GM12878 (cell line): ENCODE measurements at regions not wholly inside any gene's neighbourhood (a gene's known extent, or its start where the extent isn't known, plus 50 kb on each side); places are given as distances from the start of the nearest gene placed in this dataset.

Experiments used
- ATAC-seq: fragments of 200-7000 bp; cut with Tn5 transposase; 3 replicates; pipeline ENCODE4 v1.9.1; 2020; ENCODE audit warnings: mild to moderate bottlenecking, moderate library complexity
- BruUV-seq: library from RNA; stranded (reverse); fragments of 400-500 nt; replicated peaks from 2 replicates; lab custom pipeline; 2021; lab: Mats Ljungman, UMichigan
- CTCF ChIA-PET: fragments of 300-600 bp; sonication (Branson Sonifier 250); formaldehyde crosslinking; extraction: SDS; loops from one replicate; lab custom pipeline; 2021; ENCODE audit warnings: inconsistent platforms; lab: Yijun Ruan, JAX
- POLR2A ChIA-PET: fragments of 350-600 bp; formaldehyde crosslinking; extraction: SDS; loops from one replicate; lab custom pipeline; 2021; ENCODE audit warnings: inconsistent platforms; lab: Charles Lee
- RAD21 ChIA-PET: fragments of 300-600 bp; sonication (Branson Sonifier 250); formaldehyde crosslinking; loops from one replicate; lab custom pipeline; 2023; ENCODE audit warnings: antibody characterized with exemption; ENCODE audit not compliant: unreplicated experiment; lab: Charles Lee
- SMC1A ChIA-PET: fragments of 300-600 bp; sonication (Branson Sonifier 250); formaldehyde crosslinking; loops from one replicate; lab custom pipeline; 2023; ENCODE audit not compliant: unreplicated experiment, uncharacterized antibody; lab: Charles Lee
- DNase-seq: peaks from one replicate; pipeline ENCODE4 v3.0.0-alpha.2; 2011; ENCODE audit warnings: low read depth, low spot score
- FAIRE-seq: peaks from 3 replicates; lab custom pipeline; 2011; peaks lifted over from hg19 to GRCh38; lab: Jason Lieb, UNC
- H2AFZ ChIP-seq: 2 replicates; pipeline ENCODE4 v1.6.0; 2011; ENCODE audit warnings: low read depth, low read length, control low read depth; ENCODE audit not compliant: control insufficient read depth
- H3K27ac ChIP-seq: 2 replicates; pipeline ENCODE4 v1.5.1; 2011; ENCODE audit warnings: control low read depth; ENCODE audit not compliant: control insufficient read depth, insufficient read depth
- H3K27me3 ChIP-seq, 2 experiments: replicated peaks in 1 of 2; 2 replicates each; pipeline versions ENCODE4 v1.6.0 to v1.6.1; 2011; ENCODE audit warnings: low read length in 1 of 2; ENCODE audit not compliant: control insufficient read depth in 2 of 2, insufficient read depth in 2 of 2
- H3K36me3 ChIP-seq, 2 experiments: 2 replicates each; pipeline ENCODE4 v1.5.1; 2011; ENCODE audit warnings: low read length in 1 of 2; ENCODE audit not compliant: control insufficient read depth in 2 of 2, insufficient read depth in 2 of 2
- H3K4me1 ChIP-seq: 2 replicates; pipeline ENCODE4 v1.6.1; 2011; ENCODE audit warnings: mild to moderate bottlenecking, low read length, moderate library complexity, mixed read lengths; ENCODE audit not compliant: control insufficient read depth, insufficient read depth
- H3K4me2 ChIP-seq: 2 replicates; pipeline ENCODE4 v1.6.0; 2011; ENCODE audit warnings: control low read depth; ENCODE audit not compliant: control insufficient read depth, insufficient read depth
- H3K4me3 ChIP-seq: fragments of 200-600 bp; sonication (generic); 2 replicates; pipeline ENCODE4 v1.5.1; 2016
- H3K79me2 ChIP-seq: 2 replicates; pipeline ENCODE4 v1.6.0; 2011; ENCODE audit warnings: low read length; ENCODE audit not compliant: control insufficient read depth, insufficient read depth
- H3K9ac ChIP-seq: 2 replicates; pipeline ENCODE4 v1.8.0; 2011; ENCODE audit warnings: low read length, control low read depth, mixed read lengths; ENCODE audit not compliant: control insufficient read depth, insufficient read depth
- H3K9me3 ChIP-seq: replicated peaks from 3 replicates; pipeline ENCODE4 v1.5.1; 2011; ENCODE audit warnings: mild to moderate bottlenecking, low read length; ENCODE audit not compliant: control insufficient read depth, insufficient read depth
- H4K20me1 ChIP-seq: 2 replicates; pipeline ENCODE4 v1.6.0; 2011; ENCODE audit not compliant: control insufficient read depth, insufficient read depth
- EZH2 ChIP-seq: IDR thresholded peaks from 2 replicates; pipeline ENCODE4 v1.6.1; 2012; ENCODE audit warnings: low read depth, mild to moderate bottlenecking, control low read depth, inconsistent platforms, low read length, borderline replicate concordance; ENCODE audit not compliant: control insufficient read depth
- FOS ChIP-seq: IDR thresholded peaks from 3 replicates; pipeline ENCODE4 v1.6.1; 2011; ENCODE audit warnings: borderline replicate concordance; ENCODE audit not compliant: insufficient read length; ENCODE audit errors: extremely low read depth
- FOXM1 ChIP-seq: IDR thresholded peaks from 2 replicates; pipeline ENCODE4 v1.6.1; 2012; ENCODE audit warnings: low read depth, mild to moderate bottlenecking, inconsistent platforms, low read length, moderate library complexity
- TCF7 ChIP-seq: IDR thresholded peaks from 2 replicates; pipeline ENCODE4 v1.6.1; 2014; ENCODE audit warnings: antibody characterized with exemption, borderline replicate concordance
- WGBS: methylation state at CpG from one replicate; pipeline ENCODE4 v1.1.6; 2016; ENCODE audit warnings: low lambda C conversion rate; ENCODE audit not compliant: insufficient replicate concordance, insufficient coverage; ENCODE audit errors: missing lambda C conversion rate; 5-methylcytosine and 5-hydroxymethylcytosine counted together
- in situ Hi-C: fragments of 300-500 bp; cut with MboI; formaldehyde crosslinking; loops from 9 replicates; pipeline ENCODE4 v1.14.3; 2018; ENCODE audit warnings: mixed read lengths
- intact Hi-C: fragments of 100-400 bp; cut with micrococcal nuclease; formaldehyde crosslinking; loops from one replicate; pipeline ENCODE4 v1.14.2; 2022; ENCODE audit not compliant: unreplicated experiment
- TF ChIP-seq, protein P1 (sequence below), 3 experiments: IDR thresholded peaks in 2 of 3; conservative IDR thresholded peaks in 1 of 3; 2 replicates each; pipeline ENCODE4 v1.5.1; 2011; ENCODE audit warnings: low read depth in 3 of 3, low read length in 3 of 3, mild to moderate bottlenecking in 3 of 3, control low read depth in 2 of 3, moderate library complexity in 2 of 3, inconsistent platforms in 1 of 3, mixed read lengths in 1 of 3; ENCODE audit not compliant: control insufficient read depth in 2 of 3, insufficient read depth in 1 of 3; ENCODE audit errors: extremely low read depth in 1 of 3

DNA sequence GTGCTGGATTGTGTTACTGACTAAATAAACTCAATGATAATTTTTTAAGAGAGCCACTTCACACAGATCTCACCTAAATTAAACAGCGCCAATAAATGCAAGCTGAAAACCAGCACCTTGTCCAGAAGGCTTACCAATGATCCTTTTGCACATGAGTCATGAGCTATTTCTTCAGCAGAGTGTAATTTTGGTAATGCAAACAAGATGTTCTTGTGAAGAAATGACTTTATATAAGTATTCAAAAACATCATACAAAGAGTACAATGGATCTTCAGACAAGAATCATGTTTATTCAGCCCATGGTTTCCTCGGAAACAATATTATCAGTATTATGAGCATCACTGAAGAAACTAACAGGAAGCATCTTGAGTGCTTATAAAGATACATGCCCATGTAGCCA is 263.8 kb upstream of the UBE2E2 start (continued):
- TF ChIP-seq, protein P1, sequence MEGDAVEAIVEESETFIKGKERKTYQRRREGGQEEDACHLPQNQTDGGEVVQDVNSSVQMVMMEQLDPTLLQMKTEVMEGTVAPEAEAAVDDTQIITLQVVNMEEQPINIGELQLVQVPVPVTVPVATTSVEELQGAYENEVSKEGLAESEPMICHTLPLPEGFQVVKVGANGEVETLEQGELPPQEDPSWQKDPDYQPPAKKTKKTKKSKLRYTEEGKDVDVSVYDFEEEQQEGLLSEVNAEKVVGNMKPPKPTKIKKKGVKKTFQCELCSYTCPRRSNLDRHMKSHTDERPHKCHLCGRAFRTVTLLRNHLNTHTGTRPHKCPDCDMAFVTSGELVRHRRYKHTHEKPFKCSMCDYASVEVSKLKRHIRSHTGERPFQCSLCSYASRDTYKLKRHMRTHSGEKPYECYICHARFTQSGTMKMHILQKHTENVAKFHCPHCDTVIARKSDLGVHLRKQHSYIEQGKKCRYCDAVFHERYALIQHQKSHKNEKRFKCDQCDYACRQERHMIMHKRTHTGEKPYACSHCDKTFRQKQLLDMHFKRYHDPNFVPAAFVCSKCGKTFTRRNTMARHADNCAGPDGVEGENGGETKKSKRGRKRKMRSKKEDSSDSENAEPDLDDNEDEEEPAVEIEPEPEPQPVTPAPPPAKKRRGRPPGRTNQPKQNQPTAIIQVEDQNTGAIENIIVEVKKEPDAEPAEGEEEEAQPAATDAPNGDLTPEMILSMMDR (IDR thresholded peaks at IDR 0.05 in 2 of 3, conservative IDR thresholded peaks at IDR 0.05 in 1 of 3; ENCODE audit: control insufficient read depth in 2 of 3, extremely low read depth in 1 of 3, insufficient read depth in 1 of 3, low read depth in 3 of 3, low read length in 3 of 3), result no peak

DNA sequence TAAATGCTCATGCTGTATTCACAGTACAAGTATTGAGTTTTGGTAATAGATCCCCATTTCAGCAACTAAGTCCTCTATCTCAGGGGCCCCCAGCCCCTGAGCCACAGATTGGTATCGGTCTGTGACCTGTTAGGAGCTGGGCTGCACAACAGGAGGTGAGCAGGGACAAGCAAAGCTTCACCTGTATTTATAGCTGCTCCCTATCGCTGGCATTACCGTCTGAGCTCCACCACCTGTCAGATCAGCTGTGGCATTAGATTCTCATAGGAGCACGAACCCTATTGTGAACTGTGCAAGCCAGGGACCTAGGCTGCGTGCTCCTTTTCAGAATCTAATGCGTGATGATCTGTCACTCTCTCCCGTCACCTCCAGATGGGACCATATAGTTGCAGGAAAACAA is 262.8 kb upstream of the UBE2E2 start:
- Histone ChIP-seq H3K27ac (no peak overlapping the region), H3K9ac (no peak overlapping the region), H3K4me1 (no peaks in the 10 kb centered on the region), H3K4me3 (no peak overlapping the region), H2AFZ (no peak overlapping the region), H3K9me3 (no peaks in the 10 kb centered on the region), H3K27me3 (peaks cover 0 to 3% of the 10 kb centered on the region in 2 experiments; a peak in 1 of 4 replicates), H3K4me2 (no peak overlapping the region), H3K79me2 (no peaks in the 10 kb centered on the region), H3K36me3 (no peaks in the 10 kb centered on the region), H4K20me1 (no peaks in the 10 kb centered on the region)
- 37% methylated on average over 7 of the region's 7 CpGs for WGBS
- DNase-seq (no peak), FAIRE-seq (no peak), ATAC-seq (no peak)
- ChIA-PET RAD21 (no interaction called here), POLR2A (no interaction called here), CTCF (interaction anchor here (0.6 to 3.1 kb wide), 3 partner anchors 18 to 140 kb away, joined by 3 to 14 read pairs (median 5); no protein-coding TSS in a partner anchor), SMC1A (interaction anchor here (2.1 kb wide), 1 partner anchor 22 kb away, joined by 5 read pairs; no protein-coding TSS in a partner anchor)
- in situ Hi-C loops, result no loop called here
- no TSS peak for BruUV-seq
- TF ChIP-seq TCF7, result no peak
- TF ChIP-seq EZH2, result no peak
- TF ChIP-seq FOS, result no peak
- TF ChIP-seq FOXM1, result no peak
- intact Hi-C loops, result no loop called here
